ENCODE measurements at regions not wholly inside any gene's neighbourhood (a gene's known extent, or its start where the extent isn't known, plus 50 kb on each side); places are given as distances from the start of the nearest gene placed in this dataset.

- Histone ChIP-seq H3K4me3 (ENCODE audit: low read depth, low read length) (no peak overlapping the region), H3K36me3 (ENCODE audit: control insufficient read depth, insufficient read depth, low read length) (no peaks in the 10 kb centered on the region), H3K27me3 (ENCODE audit: control insufficient read depth, insufficient read depth, low read length) (peaks cover 1% of the 10 kb centered on the region; the same call in 1 of the 2 replicates)
- no peak for TF ChIP-seq CTCF (IDR thresholded peaks at IDR 0.05; ENCODE audit: insufficient read depth, low read depth, low read length)
- POLR2A ChIA-PET = interaction anchor here (0.7 kb wide), 1 partner anchor 770 kb away, joined by 5 read pairs; no protein-coding TSS in a partner anchor
- DNase-seq (ENCODE audit: low read depth) = no peak
- CTCF ChIA-PET = interaction anchor here (1.4 to 1.5 kb wide), 2 partner anchors 9 to 17 kb away, joined by 4 to 5 read pairs; no protein-coding TSS in a partner anchor
These were observed 174.9 kb downstream of the C7orf25 start for GRCh38 chr7:42736931-42737330.

- no peak for TF ChIP-seq CTCF (IDR thresholded peaks at IDR 0.05; ENCODE audit: insufficient read depth, low read depth, low read length)
- peaks cover 1% of the 10 kb centered on the region; the same call in 1 of the 2 replicates for H3K27me3 ChIP-seq (ENCODE audit: control insufficient read depth, insufficient read depth, low read length)
- H3K36me3 ChIP-seq (ENCODE audit: control insufficient read depth, insufficient read depth, low read length) = no peaks in the 10 kb centered on the region
- H3K4me3 ChIP-seq (ENCODE audit: low read depth, low read length) = no peak overlapping the region
- DNase-seq (ENCODE audit: low read depth) = no peak
- ChIA-PET POLR2A (interaction anchor here (0.6 kb wide), 1 partner anchor 688 kb away, joined by 4 read pairs; no protein-coding TSS in a partner anchor), CTCF (no interaction called here)
These were observed 176.8 kb downstream of the C7orf25 start for GRCh38 chr7:42735081-42735480.

GRCh38 chr7:42734568-42734967 is 177.3 kb downstream of the C7orf25 start:
- Histone ChIP-seq H3K4me3 (ENCODE audit: low read depth, low read length) (no peak overlapping the region), H3K36me3 (ENCODE audit: control insufficient read depth, insufficient read depth, low read length) (no peaks in the 10 kb centered on the region), H3K27me3 (ENCODE audit: control insufficient read depth, insufficient read depth, low read length) (peaks cover 1% of the 10 kb centered on the region; the same call in 1 of the 2 replicates)
- CTCF ChIA-PET = no interaction called here
- TF ChIP-seq CTCF (IDR thresholded peaks at IDR 0.05; ENCODE audit: insufficient read depth, low read depth, low read length) = no peak
- no peak for DNase-seq (ENCODE audit: low read depth)
- POLR2A ChIA-PET = interaction anchor here (0.6 kb wide), 1 partner anchor 688 kb away, joined by 4 read pairs; no protein-coding TSS in a partner anchor

GRCh38 chr7:42733040-42733439 is 178.8 kb downstream of the C7orf25 start:
- DNase-seq (ENCODE audit: low read depth) = no peak
- ChIA-PET POLR2A (no interaction called here), CTCF (no interaction called here)
- H3K36me3 ChIP-seq (ENCODE audit: control insufficient read depth, insufficient read depth, low read length) = no peaks in the 10 kb centered on the region
- H3K4me3 ChIP-seq (ENCODE audit: low read depth, low read length) = no peak overlapping the region
- peaks cover 1% of the 10 kb centered on the region; the same call in 1 of the 2 replicates for H3K27me3 ChIP-seq (ENCODE audit: control insufficient read depth, insufficient read depth, low read length)
- TF ChIP-seq CTCF (IDR thresholded peaks at IDR 0.05; ENCODE audit: insufficient read depth, low read depth, low read length) = no peak

GRCh38 chr7:42730586-42730985 is 181.3 kb downstream of the C7orf25 start:
- no peak overlapping the region for H3K4me3 ChIP-seq (ENCODE audit: low read depth, low read length)
- no peak for TF ChIP-seq CTCF (IDR thresholded peaks at IDR 0.05; ENCODE audit: insufficient read depth, low read depth, low read length)
- H3K27me3 ChIP-seq (ENCODE audit: control insufficient read depth, insufficient read depth, low read length) = peaks cover 1% of the 10 kb centered on the region; the same call in 1 of the 2 replicates
- CTCF ChIA-PET = interaction anchor here (1.3 kb wide), 1 partner anchor 15 kb away, joined by 4 read pairs; no protein-coding TSS in a partner anchor
- no peaks in the 10 kb centered on the region for H3K36me3 ChIP-seq (ENCODE audit: control insufficient read depth, insufficient read depth, low read length)
- POLR2A ChIA-PET = no interaction called here
- DNase-seq (ENCODE audit: low read depth) = no peak

Data from BJ (cell line).